Gastroesophageal sphincter (tissue), 4 donors: ENCODE measurements at regions not wholly inside any gene's neighbourhood (a gene's known extent, or its start where the extent isn't known, plus 50 kb on each side); places are given as distances from the start of the nearest gene placed in this dataset.
A peak's percentile ranks its signal among the peaks of the same experiment; 100 is the strongest.

Experiments
- ATAC-seq: fragments of 150-250 bp; one replicate; pipeline ENCODE4 v1.9.1; 2016; ENCODE audit warnings: mild to moderate bottlenecking, moderate library complexity
- H3K27ac ChIP-seq, 4 donors: fragments of 200-600 bp; sonication (generic) in 3 of 4; 1 replicate in 3 of 4; 2 replicates in 1 of 4; pipeline ENCODE4 v1.5.1; 2016 to 2019
- H3K27me3 ChIP-seq: fragments of 200-600 bp; sonication (generic); one replicate; pipeline ENCODE4 v1.5.1; 2019
- H3K36me3 ChIP-seq, 2 donors: fragments of 200-600 bp; sonication (generic); one replicate each; pipeline ENCODE4 v1.5.1; 2019; ENCODE audit warnings: control low read depth in 1 of 2
- H3K4me1 ChIP-seq, 3 donors: fragments of 200-600 bp; sonication (generic); 1 replicate in 2 of 3; 2 replicates in 1 of 3; pipeline ENCODE4 v1.5.1; 2016 to 2019; ENCODE audit warnings: control low read depth in 2 of 3
- H3K4me3 ChIP-seq, 2 donors: fragments of 200-600 bp; sonication (generic); one replicate each; pipeline ENCODE4 v1.5.1; 2019; ENCODE audit warnings: mild to moderate bottlenecking in 1 of 2, moderate library complexity in 1 of 2
- H3K9me3 ChIP-seq, 3 donors: fragments of 200-600 bp; sonication (generic); one replicate each; pipeline ENCODE4 v1.5.1; 2017 to 2019; ENCODE audit warnings: control low read depth in 2 of 3
- CTCF ChIP-seq, 4 experiments: fragments of 200-600 bp in 2 of 4; fragments of 450-650 bp in 2 of 4; sonication (generic) in 1 of 4; IDR thresholded peaks; one replicate each; pipeline ENCODE4 v1.5.1; 2017 to 2019; ENCODE audit warnings: antibody characterized with exemption in 4 of 4, mild to moderate bottlenecking in 2 of 4, moderate library complexity in 2 of 4
- EP300 ChIP-seq: sonication (generic); formaldehyde crosslinking; IDR thresholded peaks from one replicate; pipeline ENCODE4 v1.6.1; 2017; ENCODE audit warnings: antibody characterized with exemption, mild to moderate bottlenecking
- POLR2A ChIP-seq, 2 donors: fragments of 450-650 bp; IDR thresholded peaks; one replicate each; pipeline ENCODE4 v1.6.1; 2017; ENCODE audit warnings: antibody characterized with exemption in 2 of 2, mild to moderate bottlenecking in 2 of 2, moderate library complexity in 1 of 2
- POLR2AphosphoS5 ChIP-seq: sonication (generic); formaldehyde crosslinking; IDR thresholded peaks from one replicate; pipeline ENCODE4 v1.6.1; 2017; ENCODE audit warnings: antibody characterized with exemption
- WGBS, 2 donors: methylation state at CpG; one replicate each; pipeline ENCODE4 v1.1.5; 2018; ENCODE audit warnings: low coverage in 1 of 2; 5-methylcytosine and 5-hydroxymethylcytosine counted together

- Histone ChIP-seq H3K36me3 (no peaks in the 10 kb centered on the region), H3K9me3 (no peaks in the 10 kb centered on the region), H3K27me3 (no peaks in the 10 kb centered on the region), H3K4me1 (no peaks in the 10 kb centered on the region), H3K27ac (no peak overlapping the region), H3K4me3 (no peak overlapping the region)
- ATAC-seq: no peak
- TF ChIP-seq CTCF (IDR thresholded peaks at IDR 0.05) (no peak), EP300 (no peak)
- WGBS, 2 donors: 61 to 64% methylated on average over 2 to 3 of the region's 3 CpGs
Observed at GRCh38 chrX:149092179-149092578, 412.9 kb downstream of the IDS start.

GRCh38 chrX:149079805-149080406 lies 425.2 kb downstream of the IDS start:
- H3K4me3 ChIP-seq: no peak overlapping the region
- 69 to 91% methylated on average over 2 to 5 of the region's 5 CpGs for WGBS, 2 donors
- TF ChIP-seq EP300 (no peak), CTCF (IDR thresholded peaks at IDR 0.05) (no peak), POLR2AphosphoS5 (no peak), POLR2A (IDR thresholded peaks at IDR 0.05) (no peak)
- no peaks in the 10 kb centered on the region for H3K36me3 ChIP-seq
- H3K27me3 ChIP-seq: no peaks in the 10 kb centered on the region
- H3K27ac ChIP-seq: no peak overlapping the region
- ATAC-seq: peak; percentile 27
- no peaks in the 10 kb centered on the region for H3K4me1 ChIP-seq
- H3K9me3 ChIP-seq: no peaks in the 10 kb centered on the region

DNA sequence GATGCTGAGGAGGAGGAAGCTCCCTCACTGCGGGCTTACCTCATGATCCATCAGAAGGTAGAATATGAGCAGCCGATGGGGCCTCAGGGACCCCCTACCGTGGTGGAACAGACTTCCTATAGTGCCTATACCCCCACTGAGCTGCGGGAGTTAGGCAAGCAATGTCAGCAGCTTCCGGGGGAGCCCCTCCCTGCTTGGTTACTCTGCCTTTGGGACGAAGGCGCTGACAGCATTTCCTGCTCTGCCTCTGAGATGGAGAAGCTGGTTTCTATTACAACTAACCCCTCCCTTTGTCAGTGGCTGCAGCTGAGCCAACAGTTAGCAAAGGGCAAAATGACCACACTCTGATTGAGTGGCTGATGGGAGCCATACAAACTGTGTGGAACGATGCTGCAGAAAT lies 430.7 kb downstream of the IDS start:
- TF ChIP-seq POLR2AphosphoS5: no peak
- TF ChIP-seq CTCF (IDR thresholded peaks at IDR 0.05): no peak
- TF ChIP-seq EP300: no peak
- TF ChIP-seq POLR2A (IDR thresholded peaks at IDR 0.05): no peak
- peak; percentile 35 for ATAC-seq
- H3K9me3 ChIP-seq: no peaks in the 10 kb centered on the region
- H3K36me3 ChIP-seq: no peaks in the 10 kb centered on the region
- no peak overlapping the region for H3K27ac ChIP-seq
- H3K27me3 ChIP-seq: no peaks in the 10 kb centered on the region
- no peaks in the 10 kb centered on the region for H3K4me1 ChIP-seq
- no peak overlapping the region for H3K4me3 ChIP-seq
- WGBS, 2 donors: 0 to 47% methylated on average over 1 to 3 of the region's 8 CpGs

DNA sequence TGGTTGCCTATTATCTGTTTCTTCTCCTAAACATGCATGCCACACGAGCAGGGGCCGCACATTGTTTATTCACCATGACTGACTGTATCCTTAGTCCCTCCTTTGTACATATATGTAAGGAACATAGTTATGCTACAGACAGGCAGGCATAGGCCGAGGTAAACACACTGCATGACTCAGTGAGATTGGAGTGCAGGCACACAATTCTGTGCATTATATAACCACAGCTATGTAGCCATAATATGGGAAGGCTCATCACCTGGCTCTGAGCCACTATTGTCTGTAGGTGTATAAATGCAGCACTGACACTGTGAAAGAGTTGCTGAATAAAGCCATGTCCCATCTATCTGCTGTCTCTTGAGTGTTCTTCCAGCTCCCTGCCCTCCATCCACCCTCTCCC lies 431.6 kb downstream of the IDS start:
- TF ChIP-seq EP300 (no peak), CTCF (IDR thresholded peaks at IDR 0.05) (no peak), POLR2A (IDR thresholded peaks at IDR 0.05) (no peak), POLR2AphosphoS5 (no peak)
- Histone ChIP-seq H3K4me1 (no peaks in the 10 kb centered on the region), H3K9me3 (no peaks in the 10 kb centered on the region), H3K27ac (no peak overlapping the region), H3K36me3 (no peaks in the 10 kb centered on the region), H3K27me3 (no peaks in the 10 kb centered on the region), H3K4me3 (no peak overlapping the region)
- no peak for ATAC-seq
- 66 to 84% methylated on average over 3 of the region's 3 CpGs for WGBS, 2 donors

- no peak for ATAC-seq
- no peak overlapping the region for H3K27ac ChIP-seq
- no peak overlapping the region for H3K4me3 ChIP-seq
- H3K36me3 ChIP-seq: no peaks in the 10 kb centered on the region
- H3K27me3 ChIP-seq: no peaks in the 10 kb centered on the region
- TF ChIP-seq POLR2A (IDR thresholded peaks at IDR 0.05) (no peak), EP300 (no peak), CTCF (IDR thresholded peaks at IDR 0.05) (no peak)
- H3K4me1 ChIP-seq: no peaks in the 10 kb centered on the region
- no peaks in the 10 kb centered on the region for H3K9me3 ChIP-seq
- WGBS, 2 donors: no CpG with 5 or more reads among the region's 2 CpGs
Observed at GRCh38 chrX:149069899-149070298, 435.2 kb downstream of the IDS start.
